ENCODE measurements at regions not wholly inside any gene's neighbourhood (a gene's known extent, or its start where the extent isn't known, plus 50 kb on each side); places are given as distances from the start of the nearest gene placed in this dataset.

DNA sequence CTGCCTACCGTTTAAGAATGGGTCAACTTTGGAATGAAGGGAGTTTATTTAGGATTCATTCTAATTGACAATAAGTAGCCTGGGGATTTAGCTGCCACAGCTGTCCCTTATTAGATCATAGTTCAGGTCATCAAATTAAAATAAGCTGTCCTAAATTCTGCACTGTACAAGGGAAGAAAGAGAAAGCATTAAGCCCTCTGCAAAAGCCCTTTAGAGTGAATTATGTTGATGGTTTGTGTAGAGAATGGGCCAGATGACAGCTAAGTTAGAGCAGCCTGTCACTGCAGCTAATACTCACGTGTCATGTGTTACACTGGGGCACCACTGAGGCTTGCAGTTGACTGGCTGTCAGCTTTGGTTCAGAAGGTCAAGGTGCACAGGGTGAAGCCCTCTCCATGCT is 737.1 kb upstream of the SLC10A2 start:
- DNase-seq (ENCODE audit: low read depth): no peak
- H3K36me3 ChIP-seq (ENCODE audit: control insufficient read depth, insufficient read depth, low read length): no peaks in the 10 kb centered on the region
- H3K4me3 ChIP-seq (ENCODE audit: low read depth, low read length): no peak overlapping the region
- ChIA-PET POLR2A (no interaction called here), CTCF (no interaction called here)
- TF ChIP-seq CTCF (IDR thresholded peaks at IDR 0.05; ENCODE audit: insufficient read depth, low read depth, low read length): no peak
- H3K27me3 ChIP-seq (ENCODE audit: control insufficient read depth, insufficient read depth, low read length): no peaks in the 10 kb centered on the region

- Histone ChIP-seq H3K36me3 (ENCODE audit: control insufficient read depth, insufficient read depth, low read length) (no peaks in the 10 kb centered on the region), H3K27me3 (ENCODE audit: control insufficient read depth, insufficient read depth, low read length) (no peaks in the 10 kb centered on the region), H3K4me3 (ENCODE audit: low read depth, low read length) (no peak overlapping the region)
- no peak for DNase-seq (ENCODE audit: low read depth)
- ChIA-PET POLR2A (no interaction called here), CTCF (interaction anchor here (0.8 kb wide), 1 partner anchor 12 kb away, joined by 4 read pairs; no protein-coding TSS in a partner anchor)
- no peak for TF ChIP-seq CTCF (IDR thresholded peaks at IDR 0.05; ENCODE audit: insufficient read depth, low read depth, low read length)
Measured at GRCh38 chr13:103799028-103799427, 732.8 kb upstream of the SLC10A2 start.

GRCh38 chr13:103795892-103796478 is 729.8 kb upstream of the SLC10A2 start:
- POLR2A ChIA-PET: no interaction called here
- H3K36me3 ChIP-seq (ENCODE audit: control insufficient read depth, insufficient read depth, low read length): no peaks in the 10 kb centered on the region
- H3K27me3 ChIP-seq (ENCODE audit: control insufficient read depth, insufficient read depth, low read length): no peaks in the 10 kb centered on the region
- H3K4me3 ChIP-seq (ENCODE audit: low read depth, low read length): no peak overlapping the region
- no peak for TF ChIP-seq CTCF (IDR thresholded peaks at IDR 0.05; ENCODE audit: insufficient read depth, low read depth, low read length)
- no peak for DNase-seq (ENCODE audit: low read depth)
- CTCF ChIA-PET: no interaction called here

DNA sequence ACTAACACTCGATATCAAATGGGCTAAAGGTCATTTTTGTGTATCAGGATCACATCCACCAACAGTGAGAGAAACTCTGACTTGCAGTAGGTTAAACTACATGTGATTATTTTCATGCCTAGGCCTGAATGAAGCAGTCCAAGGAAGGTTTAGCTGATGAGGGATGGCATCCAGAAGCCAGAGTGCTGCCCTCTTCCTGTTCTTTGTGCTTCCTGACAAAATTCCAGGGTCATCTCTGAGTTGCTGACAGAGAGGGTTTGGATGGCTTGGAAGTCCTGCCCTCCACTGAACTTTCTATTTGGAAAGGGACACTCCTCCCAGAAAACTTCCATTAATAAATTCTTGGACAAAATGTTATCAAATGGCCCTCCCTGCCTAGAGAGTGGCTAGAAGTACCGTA is 728.3 kb upstream of the SLC10A2 start:
- no peak overlapping the region for H3K4me3 ChIP-seq (ENCODE audit: low read depth, low read length)
- H3K27me3 ChIP-seq (ENCODE audit: control insufficient read depth, insufficient read depth, low read length): no peaks in the 10 kb centered on the region
- DNase-seq (ENCODE audit: low read depth): no peak
- no peaks in the 10 kb centered on the region for H3K36me3 ChIP-seq (ENCODE audit: control insufficient read depth, insufficient read depth, low read length)
- TF ChIP-seq CTCF (IDR thresholded peaks at IDR 0.05; ENCODE audit: insufficient read depth, low read depth, low read length): no peak
- CTCF ChIA-PET: no interaction called here
- POLR2A ChIA-PET: no interaction called here

- ChIA-PET POLR2A (no interaction called here), CTCF (no interaction called here)
- DNase-seq (ENCODE audit: low read depth): no peak
- Histone ChIP-seq H3K36me3 (ENCODE audit: control insufficient read depth, insufficient read depth, low read length) (no peaks in the 10 kb centered on the region), H3K27me3 (ENCODE audit: control insufficient read depth, insufficient read depth, low read length) (no peaks in the 10 kb centered on the region), H3K4me3 (ENCODE audit: low read depth, low read length) (no peak overlapping the region)
- no peak for TF ChIP-seq CTCF (IDR thresholded peaks at IDR 0.05; ENCODE audit: insufficient read depth, low read depth, low read length)
Measured at GRCh38 chr13:103788061-103788652, 721.9 kb upstream of the SLC10A2 start.

Data from BJ (cell line).